ENCODE measurements at regions not wholly inside any gene's neighbourhood (a gene's known extent, or its start where the extent isn't known, plus 50 kb on each side); places are given as distances from the start of the nearest gene placed in this dataset.
A peak's percentile ranks its signal among the peaks of the same experiment; 100 is the strongest.

DNA sequence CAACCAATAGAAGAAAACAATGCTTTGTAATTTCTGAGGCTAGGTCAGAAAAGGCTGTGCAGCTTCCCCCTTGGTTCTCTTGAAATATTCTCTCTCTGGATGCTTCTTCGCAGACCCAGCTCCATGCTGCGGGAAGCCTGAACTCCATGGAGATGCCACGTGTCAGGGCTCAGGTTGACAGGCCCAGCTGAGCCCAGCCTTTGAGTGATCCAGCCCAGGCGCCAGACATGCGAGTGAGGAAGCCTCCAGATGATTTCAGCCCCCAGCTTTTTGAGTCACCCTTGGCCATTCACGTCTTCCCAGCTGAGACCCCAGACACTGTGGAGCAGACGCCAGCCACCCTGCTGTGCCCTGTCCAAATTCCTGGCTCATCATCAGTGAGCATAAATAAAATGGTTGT, 378.4 kb upstream of the NRP1 start:
- H3K9me3 ChIP-seq: no peaks in the 10 kb centered on the region
- no peak for ATAC-seq
- 84 to 100% methylated on average over 1 to 6 of the region's 7 CpGs for WGBS, 2 donors (ENCODE audit: low coverage in 1 of 2)
- H3K36me3 ChIP-seq: no peaks in the 10 kb centered on the region
- no peaks in the 10 kb centered on the region for H3K27me3 ChIP-seq
- TF ChIP-seq POLR2AphosphoS5 (IDR thresholded peaks at IDR 0.05) (no peak), POLR2A (IDR thresholded peaks at IDR 0.05) (no peak), EP300 (IDR thresholded peaks at IDR 0.05) (no peak)
- TF ChIP-seq, protein P1, sequence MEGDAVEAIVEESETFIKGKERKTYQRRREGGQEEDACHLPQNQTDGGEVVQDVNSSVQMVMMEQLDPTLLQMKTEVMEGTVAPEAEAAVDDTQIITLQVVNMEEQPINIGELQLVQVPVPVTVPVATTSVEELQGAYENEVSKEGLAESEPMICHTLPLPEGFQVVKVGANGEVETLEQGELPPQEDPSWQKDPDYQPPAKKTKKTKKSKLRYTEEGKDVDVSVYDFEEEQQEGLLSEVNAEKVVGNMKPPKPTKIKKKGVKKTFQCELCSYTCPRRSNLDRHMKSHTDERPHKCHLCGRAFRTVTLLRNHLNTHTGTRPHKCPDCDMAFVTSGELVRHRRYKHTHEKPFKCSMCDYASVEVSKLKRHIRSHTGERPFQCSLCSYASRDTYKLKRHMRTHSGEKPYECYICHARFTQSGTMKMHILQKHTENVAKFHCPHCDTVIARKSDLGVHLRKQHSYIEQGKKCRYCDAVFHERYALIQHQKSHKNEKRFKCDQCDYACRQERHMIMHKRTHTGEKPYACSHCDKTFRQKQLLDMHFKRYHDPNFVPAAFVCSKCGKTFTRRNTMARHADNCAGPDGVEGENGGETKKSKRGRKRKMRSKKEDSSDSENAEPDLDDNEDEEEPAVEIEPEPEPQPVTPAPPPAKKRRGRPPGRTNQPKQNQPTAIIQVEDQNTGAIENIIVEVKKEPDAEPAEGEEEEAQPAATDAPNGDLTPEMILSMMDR (IDR thresholded peaks at IDR 0.05): no peak
- no peak overlapping the region for H3K27ac ChIP-seq
- H3K4me1 ChIP-seq: no peaks in the 10 kb centered on the region
- no peak overlapping the region for H3K4me3 ChIP-seq

DNA sequence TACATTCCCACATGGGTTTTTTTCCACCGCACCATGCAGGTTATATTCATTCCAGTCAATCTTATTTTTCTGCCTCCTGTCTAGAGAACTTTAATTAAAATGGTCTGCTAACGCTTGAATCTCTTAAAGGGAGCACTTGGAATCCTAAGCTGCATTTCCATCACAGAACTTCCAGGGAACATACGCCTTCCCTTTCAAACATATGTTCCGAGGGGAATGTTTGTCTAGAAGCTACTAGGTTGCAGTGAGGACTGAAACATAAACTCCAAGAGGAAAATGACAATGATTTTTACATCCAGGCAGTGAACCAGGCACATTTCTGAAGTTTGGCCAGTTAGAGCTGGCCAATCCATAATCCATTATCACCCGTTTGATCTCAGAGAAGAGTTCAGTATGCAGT, 375.5 kb upstream of the NRP1 start:
- Histone ChIP-seq H3K9me3 (no peaks in the 10 kb centered on the region), H3K4me1 (no peaks in the 10 kb centered on the region), H3K27ac (no peak overlapping the region), H3K27me3 (no peaks in the 10 kb centered on the region), H3K36me3 (no peaks in the 10 kb centered on the region), H3K4me3 (no peak overlapping the region)
- ATAC-seq: no peak
- TF ChIP-seq POLR2A (IDR thresholded peaks at IDR 0.05): no peak
- TF ChIP-seq EP300 (IDR thresholded peaks at IDR 0.05): no peak
- TF ChIP-seq POLR2AphosphoS5 (IDR thresholded peaks at IDR 0.05): no peak
- TF ChIP-seq, protein P1 (IDR thresholded peaks at IDR 0.05): no peak
- WGBS, 2 donors (ENCODE audit: low coverage in 1 of 2): 81 to 93% methylated on average over 4 to 5 of the region's 5 CpGs

DNA sequence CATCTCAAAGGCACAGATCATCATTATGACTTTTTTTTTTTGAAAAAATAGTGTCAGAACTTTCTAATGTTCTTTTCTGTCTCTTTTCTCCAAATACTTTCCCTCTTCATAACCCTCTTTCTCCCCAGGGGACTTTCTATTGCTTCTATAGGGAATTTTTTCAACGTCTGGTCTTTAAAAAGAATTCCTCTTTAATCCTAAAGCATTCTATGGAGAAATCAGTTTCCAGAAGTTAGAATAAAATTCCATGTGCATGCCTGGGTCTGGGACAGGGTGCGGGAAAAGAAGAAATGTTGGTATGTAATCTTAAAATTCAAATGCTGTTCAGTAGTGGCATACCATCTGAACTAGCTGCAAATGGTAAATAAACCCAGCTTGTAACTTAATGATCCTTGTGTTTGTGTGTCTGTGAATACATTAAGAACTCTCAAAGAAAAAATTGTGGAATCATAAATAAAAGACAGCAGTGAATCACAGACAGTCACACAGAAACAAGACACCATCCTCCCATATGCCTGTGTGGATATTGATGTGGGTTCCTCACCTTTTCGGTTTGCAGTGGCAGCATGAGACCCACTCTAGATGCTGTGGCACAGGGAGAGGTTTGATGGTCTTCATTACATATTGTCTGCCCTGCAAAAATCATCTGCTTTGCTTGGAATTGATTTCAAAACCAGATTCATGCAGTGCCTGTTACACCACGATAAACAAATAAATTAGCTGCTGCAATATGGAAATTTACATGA, 374.7 kb upstream of the NRP1 start:
- ATAC-seq: no peak
- Histone ChIP-seq H3K27ac (no peak overlapping the region), H3K4me1 (no peaks in the 10 kb centered on the region), H3K9me3 (no peaks in the 10 kb centered on the region), H3K27me3 (no peaks in the 10 kb centered on the region), H3K36me3 (no peaks in the 10 kb centered on the region), H3K4me3 (no peak overlapping the region)
- 85 to 96% methylated on average over 4 of the region's 4 CpGs for WGBS, 2 donors (ENCODE audit: low coverage in 1 of 2)
- TF ChIP-seq POLR2AphosphoS5 (IDR thresholded peaks at IDR 0.05) (no peak), POLR2A (IDR thresholded peaks at IDR 0.05) (no peak), EP300 (IDR thresholded peaks at IDR 0.05) (no peak)
- TF ChIP-seq, protein P1 (IDR thresholded peaks at IDR 0.05): no peak

DNA sequence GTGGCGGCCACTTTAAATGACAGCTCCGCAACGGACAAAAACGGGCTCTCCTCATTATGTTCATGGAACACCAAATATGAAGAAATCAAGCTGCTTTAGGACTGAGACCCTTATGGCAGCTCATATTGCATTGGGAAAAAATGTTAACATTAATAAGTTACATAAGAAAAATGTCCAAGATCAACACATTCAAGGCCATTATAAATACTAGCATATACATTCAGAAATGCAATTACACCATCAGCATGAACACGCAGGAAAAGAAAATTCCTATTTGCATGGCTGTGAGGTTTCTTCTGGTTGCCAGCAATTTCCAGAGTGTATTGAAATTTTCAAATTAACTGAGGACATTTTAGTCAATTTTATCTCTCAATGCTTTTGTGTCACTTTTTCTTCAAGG, 374.1 kb upstream of the NRP1 start:
- Histone ChIP-seq H3K27ac (no peak overlapping the region), H3K4me1 (peaks cover 0 to 5% (median 0%) of the 10 kb centered on the region in 3 donors), H3K4me3 (no peak overlapping the region), H3K36me3 (no peaks in the 10 kb centered on the region), H3K27me3 (no peaks in the 10 kb centered on the region), H3K9me3 (no peaks in the 10 kb centered on the region)
- TF ChIP-seq POLR2A (IDR thresholded peaks at IDR 0.05): no peak
- no peak for TF ChIP-seq POLR2AphosphoS5 (IDR thresholded peaks at IDR 0.05)
- no peak for TF ChIP-seq EP300 (IDR thresholded peaks at IDR 0.05)
- ATAC-seq: no peak
- 84 to 89% methylated on average over 5 of the region's 5 CpGs for WGBS, 2 donors (ENCODE audit: low coverage in 1 of 2)

DNA sequence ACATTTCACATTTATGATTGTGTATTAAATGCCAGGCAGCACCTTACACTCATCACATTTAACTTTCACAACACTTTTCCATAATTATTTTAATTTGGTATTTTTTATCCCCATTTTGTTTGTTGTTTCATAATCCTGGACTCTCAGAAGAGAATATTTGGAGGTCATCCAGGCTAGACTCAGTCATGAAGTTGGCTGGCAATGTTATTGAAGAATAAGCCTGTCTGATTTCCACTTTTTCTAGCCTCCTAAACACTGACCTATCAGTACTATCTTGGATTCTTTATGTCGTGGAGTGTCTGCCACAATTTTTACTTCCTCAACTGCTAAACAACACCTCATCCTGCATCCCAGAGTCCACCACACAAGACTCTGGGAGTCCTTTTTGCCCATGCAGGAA, 372.3 kb upstream of the NRP1 start:
- 60 to 70% methylated on average over 1 of the region's 1 CpG for WGBS, 2 donors (ENCODE audit: low coverage in 1 of 2)

More for the DNA sequence above, 372.3 kb upstream of the NRP1 start:
- H3K9me3 ChIP-seq: no peaks in the 10 kb centered on the region
- peak; percentile 35 for ATAC-seq
- peaks cover 0 to 7% (median 0%) of the 10 kb centered on the region in 3 donors for H3K4me1 ChIP-seq
- H3K4me3 ChIP-seq: no peak overlapping the region
- no peak overlapping the region for H3K27ac ChIP-seq
- H3K27me3 ChIP-seq: no peaks in the 10 kb centered on the region
- no peaks in the 10 kb centered on the region for H3K36me3 ChIP-seq
- TF ChIP-seq POLR2A (IDR thresholded peaks at IDR 0.05): no peak
- TF ChIP-seq POLR2AphosphoS5 (IDR thresholded peaks at IDR 0.05): no peak
- TF ChIP-seq EP300 (IDR thresholded peaks at IDR 0.05): no peak
- TF ChIP-seq, protein P1 (IDR thresholded peaks at IDR 0.05): no peak
